ENCODE measurements at regions not wholly inside any gene's neighbourhood (a gene's known extent, or its start where the extent isn't known, plus 50 kb on each side); places are given as distances from the start of the nearest gene placed in this dataset.

- no peak for DNase-seq
Measured at GRCh38 chr9:118088090-118088489, 383.9 kb downstream of the TLR4 start.

- DNase-seq: no peak
Measured at GRCh38 chr9:118091226-118091625, 387.0 kb downstream of the TLR4 start.

GRCh38 chr9:118091711-118092500 is 387.7 kb downstream of the TLR4 start:
- DNase-seq: no peak

- DNase-seq: no peak
Measured at GRCh38 chr9:118094387-118094786, 390.2 kb downstream of the TLR4 start.

GRCh38 chr9:118100529-118101419 is 396.6 kb downstream of the TLR4 start:
- no peak for DNase-seq

- peak; percentile 9 for DNase-seq
Measured at GRCh38 chr9:118104363-118104762, 400.2 kb downstream of the TLR4 start.

GRCh38 chr9:118108971-118109370 is 404.8 kb downstream of the TLR4 start:
- no peak for DNase-seq

GRCh38 chr9:118109542-118109941 is 405.3 kb downstream of the TLR4 start:
- DNase-seq: no peak

- no peak for DNase-seq
Measured at GRCh38 chr9:118121361-118121760, 417.2 kb downstream of the TLR4 start.

- no peak for DNase-seq
Measured at GRCh38 chr9:118128313-118128712, 424.1 kb downstream of the TLR4 start.

- DNase-seq: no peak
Measured at GRCh38 chr9:118129541-118129940, 425.3 kb downstream of the TLR4 start.

- DNase-seq: peak; percentile 11
Measured at GRCh38 chr9:118148990-118149389, 444.8 kb downstream of the TLR4 start.

- DNase-seq: no peak
Measured at GRCh38 chr9:118156846-118157245, 452.6 kb downstream of the TLR4 start.

- no peak for DNase-seq
Measured at GRCh38 chr9:118162716-118163115, 458.5 kb downstream of the TLR4 start.

- no peak for DNase-seq
Measured at GRCh38 chr9:118163751-118164150, 459.5 kb downstream of the TLR4 start.

GRCh38 chr9:118165451-118165850 is 461.2 kb downstream of the TLR4 start:
- peak; percentile 42 for DNase-seq

GRCh38 chr9:118170032-118170955 is 466.1 kb downstream of the TLR4 start:
- peak; percentile 92 for DNase-seq

- no peak for DNase-seq
Measured at GRCh38 chr9:118177241-118177640, 473.0 kb downstream of the TLR4 start.

GRCh38 chr9:118183576-118183975 is 479.4 kb downstream of the TLR4 start:
- DNase-seq: no peak

- DNase-seq: no peak
Measured at GRCh38 chr9:118187408-118187807, 483.2 kb downstream of the TLR4 start.

- no peak for DNase-seq
Measured at GRCh38 chr9:118189615-118190014, 485.4 kb downstream of the TLR4 start.

GRCh38 chr9:118192807-118193206 is 488.6 kb downstream of the TLR4 start:
- no peak for DNase-seq

GRCh38 chr9:118209343-118209742 is 505.1 kb downstream of the TLR4 start:
- DNase-seq: peak; percentile 95

Measured in NCI-H69 (cell line).